Activated CD4-positive, alpha-beta T cell treated with anti-CD3 and anti-CD28 coated beads, Interleukin-2, amount 10 ng/mL, durations not matched to agents 7 days and 5 days (primary cell): ENCODE measurements at regions not wholly inside any gene's neighbourhood (a gene's known extent, or its start where the extent isn't known, plus 50 kb on each side); places are given as distances from the start of the nearest gene placed in this dataset.
"Not testable (repeated sequence)": the region's sequence is repeated elsewhere in the genome, so short reads cannot be mapped to it uniquely, and the experiment has no call there.

Experiments used
- CTCF ChIA-PET: fragments of 350-600 bp; sonication (Branson Sonifier 250); formaldehyde crosslinking; loops from one replicate; lab custom pipeline; 2021; ENCODE audit warnings: antibody characterized with exemption; lab: Charles Lee
- POLR2A ChIA-PET: fragments of 350-600 bp; sonication (Branson Sonifier 250); formaldehyde crosslinking; loops from one replicate; lab custom pipeline; 2021; ENCODE audit warnings: antibody characterized with exemption; lab: Charles Lee
- DNase-seq: peaks from one replicate; pipeline ENCODE4 v3.0.0-alpha.2; 2020
- H3K27ac Mint-ChIP-seq: one replicate; pipeline ENCODE4 v1.8.0; 2021; ENCODE audit warnings: mild to moderate bottlenecking, moderate library complexity, mixed read lengths
- H3K27me3 Mint-ChIP-seq: one replicate; pipeline ENCODE4 v1.8.0; 2021; ENCODE audit warnings: mixed read lengths
- H3K36me3 Mint-ChIP-seq: one replicate; pipeline ENCODE4 v1.8.0; 2021; ENCODE audit warnings: low read depth, mixed read lengths
- H3K4me1 Mint-ChIP-seq: one replicate; pipeline ENCODE4 v1.8.0; 2021; ENCODE audit warnings: mixed read lengths
- H3K4me3 Mint-ChIP-seq: one replicate; pipeline ENCODE4 v1.8.0; 2021; ENCODE audit warnings: mild to moderate bottlenecking, moderate library complexity, mixed read lengths
- H3K9me3 Mint-ChIP-seq: one replicate; pipeline ENCODE4 v1.8.0; 2021; ENCODE audit warnings: mixed read lengths

GRCh38 chrX:747176-747575 lies 116.6 kb downstream of the SHOX start:
- no peaks in the 10 kb centered on the region for H3K4me1 Mint-ChIP-seq
- POLR2A ChIA-PET, result no interaction called here
- CTCF ChIA-PET, result no interaction called here
- no peak overlapping the region for H3K27ac Mint-ChIP-seq
- peaks cover 14% of the 10 kb centered on the region for H3K9me3 Mint-ChIP-seq
- no peaks in the 10 kb centered on the region for H3K27me3 Mint-ChIP-seq
- H3K36me3 Mint-ChIP-seq, result no peaks in the 10 kb centered on the region
- H3K4me3 Mint-ChIP-seq, result no peak overlapping the region
- no peak for DNase-seq

GRCh38 chrX:739611-740010 lies 109.0 kb downstream of the SHOX start:
- H3K9me3 Mint-ChIP-seq, result peaks cover 27% of the 10 kb centered on the region
- H3K36me3 Mint-ChIP-seq, result no peaks in the 10 kb centered on the region
- H3K27ac Mint-ChIP-seq, result no peak overlapping the region

GRCh38 chrX:737021-737420 lies 106.4 kb downstream of the SHOX start:
- H3K36me3 Mint-ChIP-seq, H3K4me3 Mint-ChIP-seq, CTCF ChIA-PET, H3K27ac Mint-ChIP-seq, H3K27me3 Mint-ChIP-seq, POLR2A ChIA-PET, H3K4me1 Mint-ChIP-seq, DNase-seq: not testable (repeated sequence)
- H3K9me3 Mint-ChIP-seq, result peaks cover 20% of the 10 kb centered on the region

More at GRCh38 chrX:739611-740010, 109.0 kb downstream of the SHOX start:
- ChIA-PET CTCF (no interaction called here), POLR2A (no interaction called here)
- DNase-seq, result no peak
- Mint-ChIP-seq H3K27me3 (no peaks in the 10 kb centered on the region), H3K4me1 (no peaks in the 10 kb centered on the region), H3K4me3 (no peak overlapping the region)

DNA sequence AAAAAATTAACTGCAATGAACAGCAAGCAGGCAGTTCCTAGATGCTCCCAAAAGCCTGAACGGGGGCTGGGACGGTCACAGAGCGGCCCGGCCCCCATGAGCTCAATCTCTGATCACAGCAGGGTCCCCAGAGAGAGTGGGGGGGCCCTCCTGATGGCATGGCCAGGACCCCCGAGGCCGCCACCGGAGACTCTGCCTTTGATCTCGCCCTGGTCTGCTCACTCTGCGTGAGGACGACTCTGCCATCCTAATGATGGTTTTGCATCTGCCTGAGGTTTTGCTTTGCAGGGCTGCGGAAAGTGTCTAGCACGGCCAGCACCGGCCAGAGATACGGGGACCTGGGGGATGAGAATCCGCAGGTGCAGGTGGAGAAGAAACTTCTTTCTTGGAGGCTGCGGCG lies 103.8 kb downstream of the SHOX start:
- DNase-seq, result no peak
- Mint-ChIP-seq H3K9me3 (peaks cover 7% of the 10 kb centered on the region), H3K36me3 (no peaks in the 10 kb centered on the region), H3K4me1 (no peaks in the 10 kb centered on the region), H3K27me3 (no peaks in the 10 kb centered on the region), H3K4me3 (no peak overlapping the region), H3K27ac (no peak overlapping the region)
- CTCF ChIA-PET, result no interaction called here
- POLR2A ChIA-PET, result no interaction called here

GRCh38 chrX:733961-734360 lies 103.4 kb downstream of the SHOX start:
- H3K4me1 Mint-ChIP-seq, result no peaks in the 10 kb centered on the region
- no peak overlapping the region for H3K4me3 Mint-ChIP-seq
- ChIA-PET CTCF (no interaction called here), POLR2A (no interaction called here)
- peaks cover 6% of the 10 kb centered on the region for H3K9me3 Mint-ChIP-seq
- no peak overlapping the region for H3K27ac Mint-ChIP-seq
- no peak for DNase-seq
- H3K27me3 Mint-ChIP-seq, result no peaks in the 10 kb centered on the region
- H3K36me3 Mint-ChIP-seq, result no peaks in the 10 kb centered on the region

DNA sequence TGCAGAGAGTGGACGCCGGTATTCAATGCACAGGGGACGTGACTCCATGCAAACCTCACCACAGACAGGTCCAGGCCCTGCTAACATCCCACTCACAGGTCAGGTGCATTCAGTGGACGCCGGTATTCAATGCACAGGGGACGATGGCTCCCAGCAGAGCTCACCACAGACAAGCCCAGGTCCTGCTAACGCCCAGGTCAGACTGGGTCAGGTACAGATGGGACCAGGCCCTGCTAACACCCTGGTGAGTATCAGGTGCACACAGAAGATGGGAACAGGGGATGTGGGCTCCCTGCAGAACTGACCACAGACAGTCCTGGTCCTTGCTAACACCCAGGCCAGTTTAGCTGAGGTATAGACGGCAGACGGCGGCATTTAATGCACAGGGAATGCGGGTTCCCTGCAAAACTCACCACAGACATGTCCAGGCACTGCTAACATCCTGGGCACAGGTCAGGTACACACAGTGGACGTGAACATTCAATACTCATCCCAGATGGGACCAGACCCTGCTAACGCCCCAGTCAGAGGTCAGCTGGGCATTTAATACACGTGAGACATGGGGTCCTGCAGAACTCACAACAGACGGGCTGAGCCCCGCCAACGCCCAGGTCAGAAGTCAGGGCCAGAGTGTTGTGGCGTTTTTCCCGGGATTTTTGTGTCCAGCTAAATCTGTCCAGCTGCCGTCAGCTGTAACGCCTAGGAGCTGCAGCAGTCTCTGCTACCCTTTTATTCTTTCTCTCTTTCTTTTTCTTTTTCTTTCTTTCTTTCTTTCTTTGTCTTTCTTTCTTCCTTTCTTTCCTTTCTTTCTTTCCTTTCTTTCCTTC lies 99.2 kb downstream of the SHOX start:
- DNase-seq, result no peak
- POLR2A ChIA-PET, result no interaction called here
- H3K27me3 Mint-ChIP-seq, result no peaks in the 10 kb centered on the region
- H3K36me3 Mint-ChIP-seq, result no peaks in the 10 kb centered on the region
- CTCF ChIA-PET, result no interaction called here
- H3K4me3 Mint-ChIP-seq, result no peak overlapping the region
- no peaks in the 10 kb centered on the region for H3K4me1 Mint-ChIP-seq
- peaks cover 3% of the 10 kb centered on the region for H3K9me3 Mint-ChIP-seq
- H3K27ac Mint-ChIP-seq, result no peak overlapping the region

DNA sequence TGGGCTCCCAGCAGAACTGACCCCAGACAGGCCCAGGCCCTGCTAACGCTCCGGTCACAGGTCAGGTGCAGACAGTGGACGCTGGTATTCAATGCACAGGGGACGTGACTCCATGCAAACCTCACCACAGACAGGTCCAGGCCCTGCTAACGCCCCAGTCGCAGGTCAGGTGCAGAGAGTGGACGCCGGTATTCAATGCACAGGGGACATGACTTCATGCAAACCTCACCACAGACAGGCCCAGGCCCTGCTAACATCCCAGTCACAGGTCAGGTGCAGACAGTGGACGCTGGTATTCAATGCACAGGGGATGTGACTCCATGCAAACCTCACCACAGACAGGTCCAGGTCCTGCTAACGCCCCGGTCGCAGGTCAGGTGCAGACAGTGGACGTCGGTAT lies 98.5 kb downstream of the SHOX start:
- H3K27ac Mint-ChIP-seq, POLR2A ChIA-PET, DNase-seq, CTCF ChIA-PET, H3K4me1 Mint-ChIP-seq, H3K27me3 Mint-ChIP-seq, H3K9me3 Mint-ChIP-seq, H3K4me3 Mint-ChIP-seq, H3K36me3 Mint-ChIP-seq: not testable (repeated sequence)

DNA sequence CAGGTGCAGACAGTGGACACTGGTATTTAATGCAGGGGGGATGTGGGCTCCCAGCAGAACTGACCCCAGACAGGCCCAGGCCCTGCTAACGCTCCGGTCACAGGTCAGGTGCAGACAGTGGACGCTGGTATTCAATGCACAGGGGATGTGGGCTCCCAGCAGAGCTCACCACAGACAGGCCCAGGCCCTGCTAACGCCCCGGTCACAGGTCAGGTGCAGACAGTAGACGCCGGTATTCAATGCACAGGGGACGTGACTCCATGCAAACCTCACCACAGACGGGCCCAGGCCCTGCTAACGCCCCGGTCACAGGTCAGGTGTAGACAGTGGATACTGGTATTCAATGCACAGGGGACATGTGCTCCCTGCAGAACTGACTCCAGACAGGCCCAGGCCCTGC lies 98.0 kb downstream of the SHOX start:
- DNase-seq, H3K36me3 Mint-ChIP-seq, CTCF ChIA-PET, H3K4me1 Mint-ChIP-seq, H3K27me3 Mint-ChIP-seq, POLR2A ChIA-PET, H3K4me3 Mint-ChIP-seq, H3K27ac Mint-ChIP-seq: not testable (repeated sequence)
- H3K9me3 Mint-ChIP-seq, result peaks cover 11% of the 10 kb centered on the region

- CTCF ChIA-PET, result no interaction called here
Observed at GRCh38 chrX:727738-728621, 97.4 kb downstream of the SHOX start.

DNA sequence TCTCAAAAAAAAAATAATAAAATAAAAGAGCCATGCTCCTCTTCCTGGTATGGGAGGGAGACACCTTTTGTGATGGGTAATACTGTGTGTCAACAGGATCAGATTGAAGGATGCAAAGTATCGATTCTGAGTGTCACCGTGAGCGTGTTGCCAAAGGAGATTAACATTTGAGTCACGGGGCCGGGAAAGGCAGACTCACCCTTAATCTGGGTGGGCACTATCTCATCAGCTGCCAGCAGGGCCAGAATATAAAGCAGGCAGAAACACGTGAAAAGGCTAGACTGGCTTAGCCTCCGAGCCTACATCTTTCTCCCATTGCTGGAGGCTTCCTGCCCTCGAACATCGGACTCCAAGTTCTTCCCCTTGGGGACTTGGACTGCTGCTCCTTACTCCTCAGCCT lies 95.4 kb downstream of the SHOX start:
- POLR2A ChIA-PET, result no interaction called here
- Mint-ChIP-seq H3K27ac (no peak overlapping the region), H3K9me3 (peaks cover 15% of the 10 kb centered on the region), H3K4me1 (no peaks in the 10 kb centered on the region), H3K27me3 (no peaks in the 10 kb centered on the region), H3K4me3 (no peak overlapping the region), H3K36me3 (no peaks in the 10 kb centered on the region)
- no peak for DNase-seq
- CTCF ChIA-PET, result no interaction called here

More at GRCh38 chrX:727738-728621, 97.4 kb downstream of the SHOX start:
- DNase-seq, result no peak
- Mint-ChIP-seq H3K4me3 (no peak overlapping the region), H3K27me3 (no peaks in the 10 kb centered on the region), H3K36me3 (no peaks in the 10 kb centered on the region), H3K9me3 (peaks cover 15% of the 10 kb centered on the region), H3K4me1 (no peaks in the 10 kb centered on the region), H3K27ac (no peak overlapping the region)
- POLR2A ChIA-PET, result no interaction called here

DNA sequence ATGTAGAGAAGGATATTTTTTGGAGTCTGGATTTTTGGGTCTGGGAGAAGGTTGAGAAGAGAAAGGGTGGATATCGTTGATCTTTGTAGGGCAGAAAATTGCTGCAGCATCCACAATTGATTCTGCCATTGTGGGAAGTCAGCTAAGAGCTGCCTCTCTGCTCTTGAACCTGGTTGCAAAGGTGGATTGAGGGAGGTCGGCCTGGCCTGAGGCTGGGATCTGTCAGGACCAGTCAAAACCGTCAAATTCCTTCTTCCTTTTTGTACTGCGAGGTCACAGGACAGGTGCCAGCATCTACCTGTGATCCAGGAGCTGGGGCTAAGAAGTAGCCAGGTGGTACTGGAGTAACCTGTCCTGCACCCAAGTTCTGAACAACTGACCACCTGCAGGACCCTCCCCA lies 93.7 kb downstream of the SHOX start:
- CTCF ChIA-PET, result no interaction called here
- Mint-ChIP-seq H3K27me3 (no peaks in the 10 kb centered on the region), H3K27ac (no peak overlapping the region), H3K36me3 (no peaks in the 10 kb centered on the region), H3K9me3 (peaks cover 19% of the 10 kb centered on the region), H3K4me3 (no peak overlapping the region), H3K4me1 (no peaks in the 10 kb centered on the region)
- no peak for DNase-seq
- POLR2A ChIA-PET, result no interaction called here

- DNase-seq, result no peak
- Mint-ChIP-seq H3K9me3 (peaks cover 19% of the 10 kb centered on the region), H3K36me3 (no peaks in the 10 kb centered on the region), H3K4me3 (no peak overlapping the region), H3K27ac (no peak overlapping the region), H3K4me1 (no peaks in the 10 kb centered on the region), H3K27me3 (no peaks in the 10 kb centered on the region)
- ChIA-PET POLR2A (no interaction called here), CTCF (no interaction called here)
Observed at GRCh38 chrX:723781-724180, 93.2 kb downstream of the SHOX start.

- POLR2A ChIA-PET, result no interaction called here
- Mint-ChIP-seq H3K27ac (no peak overlapping the region), H3K4me1 (no peaks in the 10 kb centered on the region), H3K9me3 (peaks cover 25% of the 10 kb centered on the region), H3K27me3 (no peaks in the 10 kb centered on the region), H3K36me3 (no peaks in the 10 kb centered on the region), H3K4me3 (no peak overlapping the region)
- CTCF ChIA-PET, result no interaction called here
- no peak for DNase-seq
Observed at GRCh38 chrX:721354-721753, 90.8 kb downstream of the SHOX start.
